Glutamatergic neuron (in vitro differentiated cells): ENCODE measurements at regions not wholly inside any gene's neighbourhood (a gene's known extent, or its start where the extent isn't known, plus 50 kb on each side); places are given as distances from the start of the nearest gene placed in this dataset.

Experiments
- DNase-seq: peaks from one replicate; pipeline ENCODE4 v3.0.0; 2022
- H3K27ac Mint-ChIP-seq: one replicate; pipeline ENCODE4 v1.8.0; 2020; ENCODE audit warnings: mild to moderate bottlenecking, mixed read lengths, inconsistent platforms; ENCODE audit not compliant: unreplicated experiment
- H3K27me3 Mint-ChIP-seq: one replicate; pipeline ENCODE4 v1.8.0; 2020; ENCODE audit warnings: mild to moderate bottlenecking, moderate library complexity, mixed read lengths, inconsistent platforms; ENCODE audit not compliant: unreplicated experiment
- H3K36me3 Mint-ChIP-seq: one replicate; pipeline ENCODE4 v1.8.0; 2020; ENCODE audit warnings: mild to moderate bottlenecking, mixed read lengths, inconsistent platforms; ENCODE audit not compliant: unreplicated experiment
- H3K4me1 Mint-ChIP-seq: one replicate; pipeline ENCODE4 v1.8.0; 2020; ENCODE audit warnings: mild to moderate bottlenecking, low read depth, mixed read lengths, inconsistent platforms; ENCODE audit not compliant: unreplicated experiment
- H3K4me3 Mint-ChIP-seq: one replicate; pipeline ENCODE4 v1.8.0; 2020; ENCODE audit warnings: mild to moderate bottlenecking, mixed read lengths, inconsistent platforms; ENCODE audit not compliant: unreplicated experiment
- H3K9me3 Mint-ChIP-seq: one replicate; pipeline ENCODE4 v1.8.0; 2020; ENCODE audit warnings: mild to moderate bottlenecking, moderate library complexity, mixed read lengths, inconsistent platforms; ENCODE audit not compliant: unreplicated experiment
- CTCF ChIP-seq: fragments of 200-600 bp; sonication (generic); IDR thresholded peaks from one replicate; pipeline ENCODE4 v1.5.0; 2021; ENCODE audit not compliant: partially characterized antibody, unreplicated experiment

GRCh38 chr1:98066911-98067310 lies 146.1 kb upstream of the DPYD start:
- no peak for TF ChIP-seq CTCF
- Mint-ChIP-seq H3K36me3 (no peaks in the 10 kb centered on the region), H3K4me3 (no peak overlapping the region), H3K4me1 (no peaks in the 10 kb centered on the region), H3K27me3 (no peaks in the 10 kb centered on the region), H3K9me3 (no peaks in the 10 kb centered on the region), H3K27ac (no peak overlapping the region)
- no peak for DNase-seq

GRCh38 chr1:98059620-98060019 lies 138.8 kb upstream of the DPYD start:
- Mint-ChIP-seq H3K36me3 (no peaks in the 10 kb centered on the region), H3K27me3 (peaks cover 1% of the 10 kb centered on the region), H3K4me1 (peaks cover under 1% of the 10 kb centered on the region), H3K9me3 (no peaks in the 10 kb centered on the region), H3K4me3 (no peak overlapping the region), H3K27ac (no peak overlapping the region)
- no peak for DNase-seq
- TF ChIP-seq CTCF: no peak

GRCh38 chr1:98058676-98059075 lies 137.8 kb upstream of the DPYD start:
- Mint-ChIP-seq H3K27ac (no peak overlapping the region), H3K4me3 (no peak overlapping the region), H3K27me3 (peaks cover 3% of the 10 kb centered on the region), H3K9me3 (no peaks in the 10 kb centered on the region), H3K36me3 (no peaks in the 10 kb centered on the region), H3K4me1 (peaks cover 3% of the 10 kb centered on the region)
- no peak for DNase-seq
- TF ChIP-seq CTCF: no peak

- Mint-ChIP-seq H3K4me1 (peaks cover 11% of the 10 kb centered on the region), H3K27me3 (peaks cover 9% of the 10 kb centered on the region), H3K9me3 (peaks cover 4% of the 10 kb centered on the region), H3K4me3 (no peak overlapping the region), H3K27ac (no peak overlapping the region), H3K36me3 (no peaks in the 10 kb centered on the region)
- TF ChIP-seq CTCF: no peak
- no peak for DNase-seq
Observed at GRCh38 chr1:98057236-98057910, 136.5 kb upstream of the DPYD start.

- Mint-ChIP-seq H3K27ac (no peak overlapping the region), H3K4me3 (no peak overlapping the region), H3K36me3 (no peaks in the 10 kb centered on the region)
Observed at GRCh38 chr1:98056781-98057180, 135.9 kb upstream of the DPYD start.

More at GRCh38 chr1:98056781-98057180, 135.9 kb upstream of the DPYD start:
- Mint-ChIP-seq H3K4me1 (peaks cover 11% of the 10 kb centered on the region), H3K27me3 (peaks cover 9% of the 10 kb centered on the region), H3K9me3 (peaks cover 4% of the 10 kb centered on the region)
- no peak for DNase-seq
- TF ChIP-seq CTCF: no peak
